Right atrium auricular region (tissue), 2 donors: ENCODE measurements at regions not wholly inside any gene's neighbourhood (a gene's known extent, or its start where the extent isn't known, plus 50 kb on each side); places are given as distances from the start of the nearest gene placed in this dataset.

ENCODE experiments used
- DNase-seq: peaks from one replicate; pipeline ENCODE4 v3.0.0-alpha.2; 2019; ENCODE audit warnings: low spot score
- H3K27ac ChIP-seq, 2 donors: fragments of 200-600 bp; sonication (generic); 1 replicate in 1 of 2; 2 replicates in 1 of 2; pipeline ENCODE4 v1.5.1; 2016 to 2019
- H3K27me3 ChIP-seq, 2 donors: fragments of 200-600 bp; sonication (generic); one replicate each; pipeline versions ENCODE4 v1.5.1 to v1.6.0; 2017 to 2019
- H3K36me3 ChIP-seq: fragments of 200-600 bp; sonication (generic); one replicate; pipeline ENCODE4 v1.5.1; 2016
- H3K4me1 ChIP-seq, 2 donors: fragments of 200-600 bp; sonication (generic); one replicate each; pipeline versions ENCODE4 v1.5.1 to v1.6.0; 2017 to 2019
- H3K4me3 ChIP-seq, 2 donors: fragments of 200-600 bp; sonication (generic); 1 replicate in 1 of 2; 2 replicates in 1 of 2; pipeline ENCODE4 v1.5.1; 2017 to 2019; ENCODE audit warnings: mild to moderate bottlenecking in 1 of 2, moderate library complexity in 1 of 2
- H3K9me3 ChIP-seq, 2 donors: fragments of 200-600 bp; sonication (generic); one replicate each; pipeline ENCODE4 v1.5.1; 2019
- CTCF ChIP-seq, 2 donors: fragments of 200-600 bp; sonication (generic); IDR thresholded peaks; one replicate each; pipeline ENCODE4 v1.5.1; 2019; ENCODE audit warnings: antibody characterized with exemption in 2 of 2

- Histone ChIP-seq H3K4me1 (peaks cover 0 to 16% of the 10 kb centered on the region in 2 donors), H3K36me3 (no peaks in the 10 kb centered on the region), H3K4me3 (no peak overlapping the region), H3K9me3 (no peaks in the 10 kb centered on the region), H3K27me3 (no peaks in the 10 kb centered on the region), H3K27ac (no peak overlapping the region)
- TF ChIP-seq CTCF (IDR thresholded peaks at IDR 0.05): no peak
- no peak for DNase-seq
Observed at GRCh38 chr2:19671916-19672315, 229.9 kb downstream of the TTC32 start.

GRCh38 chr2:19671311-19671710 is 230.5 kb downstream of the TTC32 start:
- DNase-seq: no peak
- H3K4me1 ChIP-seq: peaks cover 0 to 16% of the 10 kb centered on the region in 2 donors

GRCh38 chr2:19670303-19670702 is 231.5 kb downstream of the TTC32 start:
- no peak for DNase-seq
- no peaks in the 10 kb centered on the region for H3K27me3 ChIP-seq
- H3K4me3 ChIP-seq: no peak overlapping the region
- H3K4me1 ChIP-seq: peaks cover 0 to 16% of the 10 kb centered on the region in 2 donors
- H3K36me3 ChIP-seq: no peaks in the 10 kb centered on the region
- H3K9me3 ChIP-seq: no peaks in the 10 kb centered on the region
- no peak for TF ChIP-seq CTCF (IDR thresholded peaks at IDR 0.05)
- H3K27ac ChIP-seq: no peak overlapping the region

More at GRCh38 chr2:19671311-19671710, 230.5 kb downstream of the TTC32 start:
- no peak for TF ChIP-seq CTCF (IDR thresholded peaks at IDR 0.05)
- no peak overlapping the region for H3K4me3 ChIP-seq
- H3K27me3 ChIP-seq: no peaks in the 10 kb centered on the region
- no peaks in the 10 kb centered on the region for H3K9me3 ChIP-seq
- no peaks in the 10 kb centered on the region for H3K36me3 ChIP-seq
- no peak overlapping the region for H3K27ac ChIP-seq

GRCh38 chr2:19669559-19669958 is 232.2 kb downstream of the TTC32 start:
- no peak for DNase-seq
- no peak for TF ChIP-seq CTCF (IDR thresholded peaks at IDR 0.05)
- Histone ChIP-seq H3K4me1 (peaks cover 0 to 18% of the 10 kb centered on the region in 2 donors), H3K36me3 (no peaks in the 10 kb centered on the region), H3K27ac (no peak overlapping the region), H3K27me3 (no peaks in the 10 kb centered on the region), H3K4me3 (no peak overlapping the region), H3K9me3 (no peaks in the 10 kb centered on the region)

GRCh38 chr2:19669126-19669525 is 232.7 kb downstream of the TTC32 start:
- no peaks in the 10 kb centered on the region for H3K36me3 ChIP-seq
- DNase-seq: no peak
- no peaks in the 10 kb centered on the region for H3K27me3 ChIP-seq
- H3K27ac ChIP-seq: no peak overlapping the region
- H3K4me1 ChIP-seq: peaks cover 0 to 23% of the 10 kb centered on the region in 2 donors
- no peak for TF ChIP-seq CTCF (IDR thresholded peaks at IDR 0.05)
- H3K4me3 ChIP-seq: no peak overlapping the region
- no peaks in the 10 kb centered on the region for H3K9me3 ChIP-seq

- Histone ChIP-seq H3K4me3 (no peak overlapping the region), H3K36me3 (no peaks in the 10 kb centered on the region), H3K27ac (no peak overlapping the region), H3K4me1 (peaks cover 0 to 12% of the 10 kb centered on the region in 2 donors), H3K27me3 (no peaks in the 10 kb centered on the region), H3K9me3 (no peaks in the 10 kb centered on the region)
- DNase-seq: no peak
- no peak for TF ChIP-seq CTCF (IDR thresholded peaks at IDR 0.05)
Observed at GRCh38 chr2:19667536-19667949, 234.2 kb downstream of the TTC32 start.
